LNCAP (cell line): ENCODE measurements at regions not wholly inside any gene's neighbourhood (a gene's known extent, or its start where the extent isn't known, plus 50 kb on each side); places are given as distances from the start of the nearest gene placed in this dataset.

ENCODE experiments used
- TF ChIP-seq, protein P1 (sequence below): fragments of 450-650 bp; IDR thresholded peaks from 2 replicates; pipeline ENCODE4 v1.5.1; 2017; ENCODE audit warnings: mild to moderate bottlenecking

- TF ChIP-seq, protein P1, sequence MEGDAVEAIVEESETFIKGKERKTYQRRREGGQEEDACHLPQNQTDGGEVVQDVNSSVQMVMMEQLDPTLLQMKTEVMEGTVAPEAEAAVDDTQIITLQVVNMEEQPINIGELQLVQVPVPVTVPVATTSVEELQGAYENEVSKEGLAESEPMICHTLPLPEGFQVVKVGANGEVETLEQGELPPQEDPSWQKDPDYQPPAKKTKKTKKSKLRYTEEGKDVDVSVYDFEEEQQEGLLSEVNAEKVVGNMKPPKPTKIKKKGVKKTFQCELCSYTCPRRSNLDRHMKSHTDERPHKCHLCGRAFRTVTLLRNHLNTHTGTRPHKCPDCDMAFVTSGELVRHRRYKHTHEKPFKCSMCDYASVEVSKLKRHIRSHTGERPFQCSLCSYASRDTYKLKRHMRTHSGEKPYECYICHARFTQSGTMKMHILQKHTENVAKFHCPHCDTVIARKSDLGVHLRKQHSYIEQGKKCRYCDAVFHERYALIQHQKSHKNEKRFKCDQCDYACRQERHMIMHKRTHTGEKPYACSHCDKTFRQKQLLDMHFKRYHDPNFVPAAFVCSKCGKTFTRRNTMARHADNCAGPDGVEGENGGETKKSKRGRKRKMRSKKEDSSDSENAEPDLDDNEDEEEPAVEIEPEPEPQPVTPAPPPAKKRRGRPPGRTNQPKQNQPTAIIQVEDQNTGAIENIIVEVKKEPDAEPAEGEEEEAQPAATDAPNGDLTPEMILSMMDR, result no peak
Observed at GRCh38 chr3:54021071-54021470, 101.3 kb upstream of the CACNA2D3 start.

GRCh38 chr3:54020436-54020835 lies 101.9 kb upstream of the CACNA2D3 start:
- TF ChIP-seq, protein P1, result no peak

DNA sequence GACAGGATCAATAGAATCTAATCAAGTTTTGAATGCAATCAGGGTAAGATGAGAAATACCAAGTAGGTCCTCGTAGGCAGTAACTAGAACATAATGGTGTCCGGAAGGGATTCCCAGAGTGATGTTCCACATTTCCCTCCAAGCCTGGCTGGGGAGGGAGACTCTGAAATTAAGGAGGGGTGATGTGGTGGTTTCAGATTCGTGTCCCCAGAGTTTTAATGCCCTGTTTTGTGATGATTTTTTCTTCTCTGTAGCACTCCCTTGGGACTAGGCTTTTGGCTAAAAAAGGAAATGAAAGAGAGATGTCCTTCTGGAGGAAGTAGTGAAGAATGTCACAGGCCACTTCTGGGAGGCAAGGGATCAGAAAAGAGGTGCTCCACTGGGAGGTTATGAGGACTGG lies 108.3 kb upstream of the CACNA2D3 start:
- TF ChIP-seq, protein P1, result no peak

- TF ChIP-seq, protein P1, result no peak
Observed at GRCh38 chr3:54008744-54009143, 113.6 kb upstream of the CACNA2D3 start.

DNA sequence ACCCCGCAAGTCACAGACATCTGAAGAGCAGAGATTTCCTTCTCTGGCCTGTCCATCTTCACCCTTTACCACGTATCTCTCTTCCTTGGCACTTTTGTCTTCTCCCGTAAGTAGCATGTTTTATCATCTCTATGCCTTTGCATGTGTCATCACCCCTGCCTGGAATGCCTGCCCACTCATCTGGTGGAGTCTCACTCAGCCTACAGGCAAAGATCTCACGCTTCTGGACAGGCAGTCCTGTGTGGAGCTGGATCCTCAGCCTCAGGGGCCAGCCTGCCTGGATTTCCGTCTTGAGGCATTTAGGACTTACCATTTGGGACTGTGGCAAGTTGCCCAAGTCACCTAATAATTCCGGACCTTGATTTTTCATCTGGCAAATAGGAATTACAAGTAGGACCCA lies 114.3 kb upstream of the CACNA2D3 start:
- TF ChIP-seq, protein P1, result no peak

DNA sequence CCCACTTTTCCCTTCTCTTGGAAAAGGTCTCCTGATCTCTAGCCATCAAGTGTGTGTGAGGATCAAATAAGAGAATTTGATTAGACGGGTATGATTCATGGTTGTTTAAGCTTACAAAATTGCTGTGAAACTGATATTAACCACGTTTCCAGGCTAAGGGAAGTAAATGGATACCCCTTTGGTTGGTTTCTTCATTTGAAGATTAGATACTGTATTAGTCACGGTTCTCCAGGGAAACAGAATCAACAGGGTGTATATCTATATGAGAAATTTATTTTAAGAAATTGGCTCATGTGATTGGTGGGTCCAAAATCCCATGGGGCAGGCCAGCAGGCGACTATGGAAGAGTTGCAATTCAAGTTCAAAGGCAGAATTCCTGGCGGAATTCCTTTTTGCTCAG lies 112.7 kb upstream of the SELENOK start:
- TF ChIP-seq, protein P1, result no peak

DNA sequence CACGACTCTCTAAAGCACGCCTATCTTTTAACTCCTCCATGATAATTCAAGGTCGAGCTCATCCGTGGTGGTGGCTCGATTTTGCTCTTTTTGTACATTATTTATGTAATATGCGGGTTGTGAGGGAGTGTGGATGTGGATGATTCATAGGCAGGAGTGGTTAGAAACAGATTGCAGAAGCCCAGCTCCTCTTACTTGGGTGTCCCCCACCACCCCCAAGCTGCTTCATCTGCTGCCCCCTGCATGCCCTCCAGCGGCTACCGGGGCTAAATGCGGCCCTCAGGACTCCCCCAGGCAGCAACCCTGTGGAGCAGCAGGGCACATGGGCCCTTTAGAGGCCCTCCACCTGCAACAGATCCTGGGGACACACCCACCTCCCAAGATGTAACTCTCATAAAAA lies 111.5 kb upstream of the SELENOK start:
- TF ChIP-seq, protein P1, result no peak

DNA sequence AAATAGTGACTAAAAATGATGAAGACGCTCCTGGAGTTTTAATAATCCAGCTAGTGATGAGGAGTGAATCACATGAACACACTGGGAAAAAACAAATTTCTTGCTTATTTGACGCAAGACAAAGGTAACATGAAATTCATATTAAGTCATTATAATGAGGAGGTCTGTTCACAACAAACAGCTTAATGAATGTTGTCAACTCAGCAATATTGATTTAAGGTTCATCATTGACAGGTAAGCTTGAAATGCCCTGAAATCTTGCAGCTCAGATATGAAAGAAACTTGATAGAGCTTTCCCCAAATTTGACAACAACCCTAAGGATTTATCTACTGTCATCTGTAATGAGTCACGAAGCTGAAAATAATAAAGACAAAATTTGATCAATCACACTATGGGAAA lies 108.1 kb upstream of the SELENOK start:
- TF ChIP-seq, protein P1, result no peak
